Upper lobe of left lung (tissue), 6 donors: ENCODE measurements at regions not wholly inside any gene's neighbourhood (a gene's known extent, or its start where the extent isn't known, plus 50 kb on each side); places are given as distances from the start of the nearest gene placed in this dataset.
"Not testable (repeated sequence)": the region's sequence is repeated elsewhere in the genome, so short reads cannot be mapped to it uniquely, and the experiment has no call there.

Experiments
- ATAC-seq, 2 donors: fragments of 200-7000 bp; cut with Tn5 transposase; one replicate each; pipeline ENCODE4 v1.9.1; 2022; ENCODE audit warnings: mild to moderate bottlenecking in 2 of 2, moderate library complexity in 2 of 2; ENCODE audit not compliant: low FRiP score in 2 of 2
- DNase-seq, 2 donors: peaks; one replicate each; pipeline ENCODE4 v3.0.0-alpha.2; 2019 to 2020
- H3K27ac ChIP-seq, 4 donors: fragments of 200-600 bp; sonication (generic); one replicate each; pipeline ENCODE4 v1.5.1; 2016 to 2019
- H3K27me3 ChIP-seq, 4 donors: fragments of 200-600 bp; sonication (generic); one replicate each; pipeline ENCODE4 v1.5.1; 2017 to 2019
- H3K36me3 ChIP-seq, 4 donors: fragments of 200-600 bp; sonication (generic); one replicate each; pipeline ENCODE4 v1.5.1; 2016 to 2019
- H3K4me1 ChIP-seq, 4 donors: fragments of 200-600 bp; sonication (generic); one replicate each; pipeline ENCODE4 v1.5.1; 2018 to 2019
- H3K4me3 ChIP-seq, 4 donors: fragments of 200-600 bp; sonication (generic); one replicate each; pipeline ENCODE4 v1.5.1; 2017 to 2019; ENCODE audit warnings: mild to moderate bottlenecking in 2 of 4, moderate library complexity in 1 of 4
- H3K9me3 ChIP-seq, 4 donors: fragments of 200-600 bp; sonication (generic); one replicate each; pipeline ENCODE4 v1.5.1; 2018 to 2019
- CTCF ChIP-seq, 6 experiments: fragments of 450-650 bp in 4 of 6; fragments of 200-600 bp in 2 of 6; sonication (generic) in 2 of 6; IDR thresholded peaks; one replicate each; pipeline ENCODE4 v1.5.1; 2016 to 2019; ENCODE audit warnings: antibody characterized with exemption in 6 of 6
- EP300 ChIP-seq, 4 donors: sonication (generic); formaldehyde crosslinking; IDR thresholded peaks; one replicate each; pipeline ENCODE4 v1.5.1; 2017; ENCODE audit warnings: antibody characterized with exemption in 4 of 4, control low read depth in 2 of 4
- POLR2A ChIP-seq, 4 donors: fragments of 450-650 bp; IDR thresholded peaks; one replicate each; pipeline ENCODE4 v1.5.1; 2016 to 2017; ENCODE audit warnings: antibody characterized with exemption in 4 of 4, mild to moderate bottlenecking in 2 of 4
- POLR2AphosphoS5 ChIP-seq, 2 donors: sonication (generic); formaldehyde crosslinking; IDR thresholded peaks; one replicate each; pipeline ENCODE4 v1.5.1; 2017; ENCODE audit warnings: antibody characterized with exemption in 2 of 2
- WGBS, 2 donors: methylation state at CpG; one replicate each; pipeline ENCODE4 v1.1.5; 2017 to 2018; 5-methylcytosine and 5-hydroxymethylcytosine counted together
- donor health status: DM: no; HTN: no; CAD: no; lungs with moderate emphysema.
- donor health status: DM: no; HTN: yes; CAD: no; lungs with severe emphysema.

GRCh38 chr4:104334410-104334809, 160.3 kb downstream of the CXXC4 start:
- H3K4me1 ChIP-seq, result no peaks in the 10 kb centered on the region
- no peaks in the 10 kb centered on the region for H3K27me3 ChIP-seq
- DNase-seq, result no peak
- no peaks in the 10 kb centered on the region for H3K36me3 ChIP-seq
- no peak overlapping the region for H3K27ac ChIP-seq
- peaks cover 0 to 8% (median 0%) of the 10 kb centered on the region in 4 donors for H3K9me3 ChIP-seq
- TF ChIP-seq CTCF (IDR thresholded peaks at IDR 0.05) (no peak), EP300 (IDR thresholded peaks at IDR 0.05) (no peak), POLR2A (IDR thresholded peaks at IDR 0.05) (no peak), POLR2AphosphoS5 (IDR thresholded peaks at IDR 0.05) (no peak)
- no peak for ATAC-seq
- H3K4me3 ChIP-seq, result no peak overlapping the region

- H3K36me3 ChIP-seq, result no peaks in the 10 kb centered on the region
- TF ChIP-seq EP300 (IDR thresholded peaks at IDR 0.05) (no peak), POLR2A (IDR thresholded peaks at IDR 0.05) (no peak), CTCF (IDR thresholded peaks at IDR 0.05) (no peak), POLR2AphosphoS5 (IDR thresholded peaks at IDR 0.05) (no peak)
- H3K27me3 ChIP-seq, result no peaks in the 10 kb centered on the region
- no peaks in the 10 kb centered on the region for H3K4me1 ChIP-seq
- 56 to 57% methylated on average over 6 of the region's 6 CpGs for WGBS, 2 donors
- no peak overlapping the region for H3K27ac ChIP-seq
- H3K9me3 ChIP-seq, result peaks cover 0 to 8% (median 0%) of the 10 kb centered on the region in 4 donors
- no peak overlapping the region for H3K4me3 ChIP-seq
- ATAC-seq, result no peak
- DNase-seq, result no peak
Observed at GRCh38 chr4:104330125-104330905, 164.4 kb downstream of the CXXC4 start.

GRCh38 chr4:104326991-104327694, 167.6 kb downstream of the CXXC4 start:
- H3K9me3 ChIP-seq, H3K27ac ChIP-seq, H3K4me1 ChIP-seq, H3K4me3 ChIP-seq, H3K36me3 ChIP-seq, DNase-seq, H3K27me3 ChIP-seq, ATAC-seq: not testable (repeated sequence)
- WGBS, 2 donors, result 79 to 88% methylated on average over 10 to 12 of the region's 12 CpGs

- ATAC-seq, result no peak
- TF ChIP-seq POLR2A (IDR thresholded peaks at IDR 0.05) (no peak), POLR2AphosphoS5 (IDR thresholded peaks at IDR 0.05) (no peak), CTCF (IDR thresholded peaks at IDR 0.05) (no peak), EP300 (IDR thresholded peaks at IDR 0.05) (no peak)
Observed at GRCh38 chr4:104302731-104303130, 192.0 kb downstream of the CXXC4 start.

GRCh38 chr4:104294811-104295210, 199.9 kb downstream of the CXXC4 start:
- H3K36me3 ChIP-seq, result no peaks in the 10 kb centered on the region
- TF ChIP-seq EP300 (IDR thresholded peaks at IDR 0.05) (no peak), POLR2A (IDR thresholded peaks at IDR 0.05) (no peak), POLR2AphosphoS5 (IDR thresholded peaks at IDR 0.05) (no peak), CTCF (IDR thresholded peaks at IDR 0.05) (no peak)
- H3K4me3 ChIP-seq, result no peak overlapping the region
- no peaks in the 10 kb centered on the region for H3K27me3 ChIP-seq
- no peaks in the 10 kb centered on the region for H3K9me3 ChIP-seq
- H3K4me1 ChIP-seq, result no peaks in the 10 kb centered on the region
- H3K27ac ChIP-seq, result no peak overlapping the region
- ATAC-seq, result no peak
- no peak for DNase-seq
- 72 to 74% methylated on average over 2 of the region's 2 CpGs for WGBS, 2 donors

More at GRCh38 chr4:104302731-104303130, 192.0 kb downstream of the CXXC4 start:
- Histone ChIP-seq H3K4me3 (no peak overlapping the region), H3K9me3 (peaks cover 0 to 5% (median 1%) of the 10 kb centered on the region in 4 donors), H3K27me3 (no peaks in the 10 kb centered on the region), H3K4me1 (no peaks in the 10 kb centered on the region), H3K27ac (no peak overlapping the region), H3K36me3 (no peaks in the 10 kb centered on the region)
- no peak for DNase-seq
- WGBS, 2 donors, result 76 to 93% methylated on average over 1 of the region's 1 CpG
